Liver (tissue), 7 donors: ENCODE measurements at regions not wholly inside any gene's neighbourhood (a gene's known extent, or its start where the extent isn't known, plus 50 kb on each side); places are given as distances from the start of the nearest gene placed in this dataset.

ENCODE experiments used
- DNase-seq: peaks from one replicate; pipeline ENCODE4 v3.0.0-alpha.2; 2017; ENCODE audit warnings: low spot score
- H3K27ac ChIP-seq, 2 donors: one replicate each; pipeline ENCODE4 v1.7.0; 2013; ENCODE audit warnings: inconsistent platforms in 2 of 2, low read length in 2 of 2, control low read depth in 1 of 2, low read depth in 1 of 2, mild to moderate bottlenecking in 1 of 2
- H3K27me3 ChIP-seq, 4 donors: one replicate each; pipeline versions ENCODE4 v1.6.1 to v1.7.0; 2013; ENCODE audit warnings: low read length in 3 of 4, inconsistent platforms in 1 of 4, mild to moderate bottlenecking in 1 of 4, moderate library complexity in 1 of 4; ENCODE audit not compliant: control insufficient read depth in 4 of 4, insufficient read depth in 4 of 4
- H3K36me3 ChIP-seq, 4 donors: one replicate each; pipeline versions ENCODE4 v1.6.1 to v1.7.0; 2013; ENCODE audit warnings: low read length in 3 of 4, mild to moderate bottlenecking in 3 of 4, low read depth in 1 of 4, moderate library complexity in 1 of 4; ENCODE audit not compliant: control insufficient read depth in 4 of 4, insufficient read depth in 3 of 4
- H3K4me1 ChIP-seq, 4 donors: one replicate each; pipeline versions ENCODE4 v1.6.1 to v1.7.0; 2013; ENCODE audit warnings: low read length in 3 of 4, mild to moderate bottlenecking in 3 of 4, moderate library complexity in 1 of 4; ENCODE audit not compliant: control insufficient read depth in 4 of 4, insufficient read depth in 4 of 4
- H3K4me3 ChIP-seq, 3 donors: one replicate each; pipeline versions ENCODE4 v1.6.1 to v1.7.0; 2013; ENCODE audit warnings: low read length in 3 of 3, control low read depth in 1 of 3, low read depth in 1 of 3, mild to moderate bottlenecking in 1 of 3
- H3K9ac ChIP-seq, 2 donors: one replicate each; pipeline ENCODE4 v1.7.0; 2013; ENCODE audit warnings: low read length in 2 of 2, mild to moderate bottlenecking in 2 of 2, moderate library complexity in 2 of 2, control low read depth in 1 of 2, low read depth in 1 of 2
- H3K9me3 ChIP-seq, 4 donors: one replicate each; pipeline versions ENCODE4 v1.6.1 to v1.7.0; 2013; ENCODE audit warnings: low read length in 3 of 4; ENCODE audit not compliant: control insufficient read depth in 4 of 4
- ATF3 ChIP-seq: IDR thresholded peaks from 2 replicates; pipeline ENCODE4 v1.6.1; 2016; ENCODE audit warnings: antibody characterized with exemption
- EGR1 ChIP-seq, 2 donors: IDR thresholded peaks; 2 replicates each; pipeline ENCODE4 v1.6.1; 2016 to 2018; ENCODE audit warnings: antibody characterized with exemption in 2 of 2, low read depth in 2 of 2
- FOXA1 ChIP-seq: IDR thresholded peaks from 2 replicates; pipeline ENCODE4 v1.6.1; 2016; ENCODE audit warnings: antibody characterized with exemption
- GABPA ChIP-seq, 2 donors: IDR thresholded peaks in 1 of 2; conservative IDR thresholded peaks in 1 of 2; 2 replicates each; pipeline ENCODE4 v1.6.1; 2016; ENCODE audit warnings: antibody characterized with exemption in 2 of 2, mild to moderate bottlenecking in 1 of 2, moderate library complexity in 1 of 2
- HNF4G ChIP-seq: IDR thresholded peaks from 2 replicates; pipeline ENCODE4 v1.6.1; 2016; ENCODE audit warnings: antibody characterized with exemption
- JUND ChIP-seq, 2 donors: IDR thresholded peaks; 2 replicates each; pipeline ENCODE4 v1.6.1; 2016; ENCODE audit warnings: antibody characterized with exemption in 2 of 2
- MAX ChIP-seq: IDR thresholded peaks from 2 replicates; pipeline ENCODE4 v1.6.1; 2016; ENCODE audit warnings: antibody characterized with exemption
- NR2F2 ChIP-seq: IDR thresholded peaks from 2 replicates; pipeline ENCODE4 v1.6.1; 2016; ENCODE audit warnings: antibody characterized with exemption
- RXRA ChIP-seq, 2 donors: IDR thresholded peaks; 2 replicates each; pipeline ENCODE4 v1.6.1; 2017 to 2018; ENCODE audit warnings: antibody characterized with exemption in 2 of 2, mild to moderate bottlenecking in 1 of 2
- TAF1 ChIP-seq: conservative IDR thresholded peaks from 2 replicates; pipeline ENCODE4 v1.6.1; 2016; ENCODE audit warnings: antibody characterized with exemption, mild to moderate bottlenecking
- ZBTB33 ChIP-seq: IDR thresholded peaks from 2 replicates; pipeline ENCODE4 v1.6.1; 2016; ENCODE audit warnings: antibody characterized with exemption
- WGBS: extraction: QIAGEN DNeasy Blood & Tissue Kit; methylation state at CpG from one replicate; pipeline ENCODE4 v1.1.7; 2013; 5-methylcytosine and 5-hydroxymethylcytosine counted together
- donor health status: healthy.
- donor health status: healthy.
- donor health status: healthy.
- donor health status: healthy.

- DNase-seq: no peak
- no peak overlapping the region for H3K4me3 ChIP-seq
- WGBS: 90% methylated on average over 5 of the region's 5 CpGs
- no peaks in the 10 kb centered on the region for H3K27me3 ChIP-seq
- H3K4me1 ChIP-seq: peaks cover 0 to 1% (median 0%) of the 10 kb centered on the region in 4 donors
- TF ChIP-seq RXRA (IDR thresholded peaks at IDR 0.05): peak in 1 of 2 donors; percentile 8
- no peak for TF ChIP-seq FOXA1
- TF ChIP-seq NR2F2: peak; percentile 63
- H3K9me3 ChIP-seq: no peaks in the 10 kb centered on the region
- H3K36me3 ChIP-seq: no peaks in the 10 kb centered on the region
- no peak overlapping the region for H3K27ac ChIP-seq
- H3K9ac ChIP-seq: no peak overlapping the region
Measured at GRCh38 chr9:105128908-105129600, 115.4 kb upstream of the SLC44A1 start.

- Histone ChIP-seq H3K4me1 (peaks cover 0 to 1% (median 0%) of the 10 kb centered on the region in 4 donors), H3K4me3 (no peak overlapping the region), H3K27me3 (no peaks in the 10 kb centered on the region), H3K9ac (no peak overlapping the region), H3K36me3 (no peaks in the 10 kb centered on the region), H3K9me3 (no peaks in the 10 kb centered on the region), H3K27ac (no peak overlapping the region)
- TF ChIP-seq ZBTB33 (no peak), HNF4G (no peak), MAX (no peak), GABPA (IDR thresholded peaks at IDR 0.05 in 1 of 2, conservative IDR thresholded peaks at IDR 0.05 in 1 of 2) (no peak), EGR1 (IDR thresholded peaks at IDR 0.05; ENCODE audit: low read depth in 2 of 2) (no peak)
- no peak for DNase-seq
- WGBS: 96% methylated on average over 1 of the region's 1 CpG
Measured at GRCh38 chr9:105129731-105130130, 114.7 kb upstream of the SLC44A1 start.

GRCh38 chr9:105131981-105132380, 112.5 kb upstream of the SLC44A1 start:
- H3K9ac ChIP-seq: no peak overlapping the region
- no peaks in the 10 kb centered on the region for H3K27me3 ChIP-seq
- 90% methylated on average over 3 of the region's 3 CpGs for WGBS
- no peaks in the 10 kb centered on the region for H3K36me3 ChIP-seq
- no peaks in the 10 kb centered on the region for H3K9me3 ChIP-seq
- TF ChIP-seq ATF3: no peak
- no peak for TF ChIP-seq TAF1
- no peak for TF ChIP-seq ZBTB33
- TF ChIP-seq EGR1 (IDR thresholded peaks at IDR 0.05; ENCODE audit: low read depth in 2 of 2): no peak
- TF ChIP-seq HNF4G: no peak
- TF ChIP-seq MAX: no peak
- no peak for TF ChIP-seq JUND (IDR thresholded peaks at IDR 0.05)
- no peak overlapping the region for H3K4me3 ChIP-seq
- H3K27ac ChIP-seq: no peak overlapping the region
- no peak for DNase-seq
- no peaks in the 10 kb centered on the region for H3K4me1 ChIP-seq
